ENCODE measurements at regions not wholly inside any gene's neighbourhood (a gene's known extent, or its start where the extent isn't known, plus 50 kb on each side); places are given as distances from the start of the nearest gene placed in this dataset.

DNA sequence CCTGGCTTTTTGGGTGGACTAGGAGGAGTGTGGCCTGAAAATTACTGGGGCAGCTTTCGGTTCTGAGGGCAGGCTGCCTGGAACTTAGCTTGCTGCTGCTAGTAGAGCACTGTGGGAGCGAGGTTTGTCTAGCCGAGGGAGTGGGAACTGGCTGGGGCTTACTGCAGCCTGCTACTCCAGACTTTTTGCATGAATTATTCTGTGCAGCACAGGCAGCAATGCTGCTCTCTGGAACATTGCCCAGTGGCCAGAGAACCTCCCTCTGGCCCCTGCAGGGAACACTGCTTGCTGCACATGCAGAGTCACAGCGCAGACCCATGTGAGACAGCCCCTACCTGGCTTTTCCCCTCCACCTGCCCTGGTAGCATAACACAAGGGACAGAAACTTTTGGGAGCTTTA lies 263.9 kb upstream of the SLITRK2 start:
- H3K27ac ChIP-seq, result no peak overlapping the region
- no peaks in the 10 kb centered on the region for H3K4me1 ChIP-seq
- H3K36me3 ChIP-seq, result no peaks in the 10 kb centered on the region
- DNase-seq, result no peak
- TF ChIP-seq, protein P1, sequence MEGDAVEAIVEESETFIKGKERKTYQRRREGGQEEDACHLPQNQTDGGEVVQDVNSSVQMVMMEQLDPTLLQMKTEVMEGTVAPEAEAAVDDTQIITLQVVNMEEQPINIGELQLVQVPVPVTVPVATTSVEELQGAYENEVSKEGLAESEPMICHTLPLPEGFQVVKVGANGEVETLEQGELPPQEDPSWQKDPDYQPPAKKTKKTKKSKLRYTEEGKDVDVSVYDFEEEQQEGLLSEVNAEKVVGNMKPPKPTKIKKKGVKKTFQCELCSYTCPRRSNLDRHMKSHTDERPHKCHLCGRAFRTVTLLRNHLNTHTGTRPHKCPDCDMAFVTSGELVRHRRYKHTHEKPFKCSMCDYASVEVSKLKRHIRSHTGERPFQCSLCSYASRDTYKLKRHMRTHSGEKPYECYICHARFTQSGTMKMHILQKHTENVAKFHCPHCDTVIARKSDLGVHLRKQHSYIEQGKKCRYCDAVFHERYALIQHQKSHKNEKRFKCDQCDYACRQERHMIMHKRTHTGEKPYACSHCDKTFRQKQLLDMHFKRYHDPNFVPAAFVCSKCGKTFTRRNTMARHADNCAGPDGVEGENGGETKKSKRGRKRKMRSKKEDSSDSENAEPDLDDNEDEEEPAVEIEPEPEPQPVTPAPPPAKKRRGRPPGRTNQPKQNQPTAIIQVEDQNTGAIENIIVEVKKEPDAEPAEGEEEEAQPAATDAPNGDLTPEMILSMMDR (IDR thresholded peaks at IDR 0.05), result no peak
- TF ChIP-seq POLR2A (IDR thresholded peaks at IDR 0.05) (no peak), EP300 (IDR thresholded peaks at IDR 0.05) (no peak), POLR2AphosphoS5 (IDR thresholded peaks at IDR 0.05) (no peak)
- H3K9me3 ChIP-seq, result no peaks in the 10 kb centered on the region
- intact Hi-C loops (cut with DNase I), result no loop called here
- H3K27me3 ChIP-seq, result no peaks in the 10 kb centered on the region
- no peak overlapping the region for H3K4me3 ChIP-seq
- 85 to 86% methylated on average over 4 of the region's 4 CpGs for WGBS, 2 donors

DNA sequence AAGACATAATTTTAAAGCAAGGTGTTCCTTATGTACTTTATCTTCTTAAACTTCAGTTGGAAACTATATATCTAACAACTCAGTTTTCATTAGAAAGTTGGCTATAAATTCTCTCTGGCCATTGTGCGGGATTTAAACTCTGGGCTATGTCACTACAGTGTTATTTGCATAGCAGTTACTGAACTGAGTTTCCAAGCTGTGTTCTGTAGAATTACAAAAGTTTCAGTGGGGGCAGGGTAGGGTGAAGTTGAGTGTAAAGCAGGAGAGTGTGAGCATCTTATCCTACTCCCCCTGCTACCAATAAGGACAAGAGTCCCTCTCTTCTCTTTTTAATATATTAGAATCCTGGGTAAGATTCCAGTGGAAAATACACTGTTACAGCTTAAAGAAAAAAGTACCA lies 254.5 kb upstream of the SLITRK2 start:
- H3K4me1 ChIP-seq, result no peaks in the 10 kb centered on the region
- WGBS, 2 donors, result 38 to 61% methylated on average over 1 of the region's 1 CpG
- no peak overlapping the region for H3K4me3 ChIP-seq
- TF ChIP-seq, protein P1 (IDR thresholded peaks at IDR 0.05), result no peak
- TF ChIP-seq EP300 (IDR thresholded peaks at IDR 0.05), result no peak
- no peak for TF ChIP-seq POLR2A (IDR thresholded peaks at IDR 0.05)
- no peak for TF ChIP-seq POLR2AphosphoS5 (IDR thresholded peaks at IDR 0.05)
- H3K36me3 ChIP-seq, result no peaks in the 10 kb centered on the region
- H3K27me3 ChIP-seq, result no peaks in the 10 kb centered on the region
- no peak overlapping the region for H3K27ac ChIP-seq
- intact Hi-C loops (cut with DNase I), result no loop called here
- DNase-seq, result no peak
- H3K9me3 ChIP-seq, result no peaks in the 10 kb centered on the region

DNA sequence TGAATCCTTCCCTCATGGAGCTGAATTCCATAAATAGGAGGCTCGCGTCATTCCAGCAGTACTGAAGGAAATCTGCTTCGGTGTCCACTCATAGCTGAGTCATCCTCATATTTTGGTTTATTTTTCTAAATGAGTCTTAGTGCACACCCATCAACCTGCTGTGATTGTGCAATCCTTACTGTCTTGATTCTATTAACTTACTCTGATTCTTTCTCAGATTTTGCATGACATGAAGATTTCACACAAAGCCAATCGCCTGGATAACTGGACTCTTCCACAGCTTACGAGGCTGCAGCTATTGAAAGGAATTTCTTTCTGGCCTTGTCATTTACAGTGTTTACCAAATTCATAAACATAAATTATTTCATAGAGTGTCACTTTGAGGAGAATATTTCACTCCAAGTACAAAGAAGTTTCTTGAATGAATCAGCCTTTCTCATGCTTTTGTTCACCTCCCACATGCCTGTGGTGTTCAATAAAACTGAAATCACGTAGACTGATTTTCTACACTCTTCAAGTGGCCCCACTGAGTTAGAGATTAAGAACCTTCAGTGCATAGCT lies 207.6 kb upstream of the SLITRK2 start:
- no peak for TF ChIP-seq POLR2AphosphoS5 (IDR thresholded peaks at IDR 0.05)
- TF ChIP-seq, protein P1 (IDR thresholded peaks at IDR 0.05), result no peak
- no peaks in the 10 kb centered on the region for H3K4me1 ChIP-seq
- H3K9me3 ChIP-seq, result no peaks in the 10 kb centered on the region
- 82 to 83% methylated on average over 6 of the region's 6 CpGs for WGBS, 2 donors
- intact Hi-C loops (cut with DNase I), result no loop called here
- DNase-seq, result no peak
- no peak overlapping the region for H3K27ac ChIP-seq
- H3K4me3 ChIP-seq, result no peak overlapping the region
- no peaks in the 10 kb centered on the region for H3K36me3 ChIP-seq
- H3K27me3 ChIP-seq, result no peaks in the 10 kb centered on the region

DNA sequence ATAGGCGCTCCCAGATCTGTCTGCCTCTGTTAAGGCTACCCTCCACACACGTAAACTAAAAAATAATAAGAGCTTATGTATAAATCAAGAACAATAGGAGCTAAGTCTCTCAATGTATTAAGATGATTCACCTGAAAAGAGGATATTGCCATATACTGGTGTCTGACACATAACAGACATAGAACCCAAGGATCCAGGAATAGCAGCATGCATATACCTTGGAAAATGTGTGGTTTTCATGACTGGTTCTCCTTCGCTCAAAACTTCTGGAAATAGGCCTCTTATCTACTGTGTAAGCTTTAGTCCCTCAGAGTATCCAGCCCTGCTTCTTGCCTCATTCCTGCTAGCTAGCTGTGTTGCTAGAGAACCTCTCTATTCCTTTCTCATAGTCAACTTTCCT lies 203.7 kb upstream of the SLITRK2 start:
- no peak overlapping the region for H3K27ac ChIP-seq
- no peaks in the 10 kb centered on the region for H3K9me3 ChIP-seq
- WGBS, 2 donors, result 59 to 88% methylated on average over 3 of the region's 3 CpGs
- H3K4me1 ChIP-seq, result no peaks in the 10 kb centered on the region
- TF ChIP-seq, protein P1 (IDR thresholded peaks at IDR 0.05), result no peak
- TF ChIP-seq POLR2A (IDR thresholded peaks at IDR 0.05) (no peak), POLR2AphosphoS5 (IDR thresholded peaks at IDR 0.05) (no peak), EP300 (IDR thresholded peaks at IDR 0.05) (no peak)
- no peak for DNase-seq
- no peaks in the 10 kb centered on the region for H3K27me3 ChIP-seq
- intact Hi-C loops (cut with DNase I), result no loop called here
- H3K36me3 ChIP-seq, result no peaks in the 10 kb centered on the region
- H3K4me3 ChIP-seq, result no peak overlapping the region

DNA sequence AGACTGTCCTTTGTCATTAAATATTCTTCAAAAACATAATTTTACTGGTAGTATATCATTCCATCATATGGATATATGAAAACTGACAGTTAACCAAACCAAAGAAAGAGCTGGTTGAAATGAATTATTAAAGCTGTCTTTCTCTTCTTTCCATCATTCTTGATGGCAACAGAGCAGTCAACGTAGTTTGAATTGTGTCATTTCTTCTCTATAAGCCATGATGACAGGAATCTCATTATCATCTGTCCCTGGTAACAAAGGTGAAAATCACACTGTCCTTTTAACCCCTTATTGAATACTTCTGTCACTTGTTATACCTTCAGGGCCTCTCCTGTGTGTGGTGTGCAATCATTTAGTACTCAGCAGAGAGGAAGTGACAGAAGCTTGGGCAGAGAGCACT lies 197.0 kb upstream of the SLITRK2 start:
- Histone ChIP-seq H3K27ac (no peak overlapping the region), H3K9me3 (no peaks in the 10 kb centered on the region), H3K4me3 (no peak overlapping the region), H3K36me3 (no peaks in the 10 kb centered on the region), H3K4me1 (no peaks in the 10 kb centered on the region), H3K27me3 (no peaks in the 10 kb centered on the region)
- intact Hi-C loops (cut with DNase I), result no loop called here
- TF ChIP-seq, protein P1 (IDR thresholded peaks at IDR 0.05), result no peak
- TF ChIP-seq POLR2A (IDR thresholded peaks at IDR 0.05), result no peak
- TF ChIP-seq POLR2AphosphoS5 (IDR thresholded peaks at IDR 0.05), result no peak
- TF ChIP-seq EP300 (IDR thresholded peaks at IDR 0.05), result no peak
- WGBS, 2 donors, result 7 to 52% methylated on average over 1 of the region's 1 CpG
- DNase-seq, result no peak
